Keratinocyte (primary cell): ENCODE measurements at regions not wholly inside any gene's neighbourhood (a gene's known extent, or its start where the extent isn't known, plus 50 kb on each side); places are given as distances from the start of the nearest gene placed in this dataset.

Experiments
- DNase-seq: peaks from one replicate; pipeline ENCODE4 v3.0.0-alpha.2; 2011; ENCODE audit warnings: low read depth, missing footprints, low spot score
- FAIRE-seq: peaks from 2 replicates; lab custom pipeline; 2011; peaks lifted over from hg19 to GRCh38; lab: Jason Lieb, UNC
- H2AFZ ChIP-seq: 2 replicates; pipeline ENCODE4 v1.6.0; 2012; ENCODE audit warnings: low read length, control low read depth, inconsistent platforms; ENCODE audit not compliant: control insufficient read depth
- H3K27ac ChIP-seq: 2 replicates; pipeline ENCODE4 v1.5.1; 2011; ENCODE audit warnings: low read length; ENCODE audit not compliant: control insufficient read depth, insufficient read depth
- H3K27me3 ChIP-seq: 3 replicates; pipeline ENCODE4 v1.6.0; 2011; ENCODE audit warnings: low read length; ENCODE audit not compliant: control insufficient read depth, insufficient read depth; ENCODE audit errors: extremely low read depth
- H3K36me3 ChIP-seq, 2 experiments: 2 replicates in 1 of 2; 3 replicates in 1 of 2; pipeline ENCODE4 v1.5.1; 2011; ENCODE audit warnings: low read length in 2 of 2, mild to moderate bottlenecking in 1 of 2; ENCODE audit not compliant: control insufficient read depth in 2 of 2, insufficient read depth in 2 of 2; ENCODE audit errors: extremely low read depth in 1 of 2
- H3K4me1 ChIP-seq: 3 replicates; pipeline ENCODE4 v1.5.1; 2011; ENCODE audit warnings: low read length; ENCODE audit not compliant: control insufficient read depth, insufficient read depth; ENCODE audit errors: extremely low read depth
- H3K4me2 ChIP-seq: 3 replicates; pipeline ENCODE4 v1.6.0; 2011; ENCODE audit warnings: low read depth, low read length; ENCODE audit not compliant: control insufficient read depth, insufficient read depth; ENCODE audit errors: extremely low read depth
- H3K4me3 ChIP-seq, 3 experiments: fragments of 200-600 bp in 1 of 3; sonication (generic) in 1 of 3; 2 replicates in 2 of 3; 3 replicates in 1 of 3; pipeline ENCODE4 v1.5.1; 2011 to 2016; ENCODE audit warnings: low read length in 3 of 3, mild to moderate bottlenecking in 3 of 3, control low read depth in 2 of 3, inconsistent platforms in 1 of 3, low read depth in 1 of 3, mixed read lengths in 1 of 3, mixed run types in 1 of 3, moderate library complexity in 1 of 3; ENCODE audit not compliant: control insufficient read depth in 2 of 3, insufficient read depth in 2 of 3; ENCODE audit errors: extremely low read depth in 1 of 3
- H3K79me2 ChIP-seq: 2 replicates; pipeline ENCODE4 v1.6.0; 2012; ENCODE audit warnings: low read length; ENCODE audit not compliant: control insufficient read depth, insufficient read depth
- H3K9ac ChIP-seq: 3 replicates; pipeline ENCODE4 v1.6.0; 2011; ENCODE audit warnings: low read length; ENCODE audit not compliant: control insufficient read depth, insufficient read depth; ENCODE audit errors: extremely low read depth
- H3K9me1 ChIP-seq: 3 replicates; pipeline ENCODE4 v1.6.0; 2011; ENCODE audit warnings: low read length; ENCODE audit not compliant: control insufficient read depth, insufficient read depth; ENCODE audit errors: extremely low read depth
- H3K9me3 ChIP-seq: 2 replicates; pipeline ENCODE4 v1.5.1; 2012; ENCODE audit warnings: low read depth, low read length; ENCODE audit not compliant: control insufficient read depth
- H4K20me1 ChIP-seq: 3 replicates; pipeline ENCODE4 v1.6.0; 2011; ENCODE audit warnings: low read length; ENCODE audit not compliant: control insufficient read depth, insufficient read depth; ENCODE audit errors: extremely low read depth
- EZH2 ChIP-seq: IDR thresholded peaks from one replicate; pipeline ENCODE4 v1.6.1; 2012; ENCODE audit warnings: inconsistent platforms, mild to moderate bottlenecking, low read length, moderate library complexity
- dilution Hi-C: fragments of 300-500 bp; cut with MboI; formaldehyde crosslinking; loops from one replicate; pipeline ENCODE4 v1.7.0; 2020; ENCODE audit warnings: low sequenced_read_pairs; ENCODE audit not compliant: extremely low pct_ligation_motif_present
- TF ChIP-seq, protein P1 (sequence below), 3 experiments: IDR thresholded peaks in 1 of 3; conservative IDR thresholded peaks in 1 of 3; optimal IDR thresholded peaks in 1 of 3; 2 replicates in 2 of 3; 3 replicates in 1 of 3; pipeline versions ENCODE3 to v1.5.1; 2011; ENCODE audit warnings: low read length in 3 of 3, mild to moderate bottlenecking in 3 of 3, moderate library complexity in 2 of 3, control low read depth in 1 of 3, inconsistent platforms in 1 of 3; ENCODE audit not compliant: insufficient read depth in 2 of 3; ENCODE audit errors: extremely low read depth in 1 of 3

DNA sequence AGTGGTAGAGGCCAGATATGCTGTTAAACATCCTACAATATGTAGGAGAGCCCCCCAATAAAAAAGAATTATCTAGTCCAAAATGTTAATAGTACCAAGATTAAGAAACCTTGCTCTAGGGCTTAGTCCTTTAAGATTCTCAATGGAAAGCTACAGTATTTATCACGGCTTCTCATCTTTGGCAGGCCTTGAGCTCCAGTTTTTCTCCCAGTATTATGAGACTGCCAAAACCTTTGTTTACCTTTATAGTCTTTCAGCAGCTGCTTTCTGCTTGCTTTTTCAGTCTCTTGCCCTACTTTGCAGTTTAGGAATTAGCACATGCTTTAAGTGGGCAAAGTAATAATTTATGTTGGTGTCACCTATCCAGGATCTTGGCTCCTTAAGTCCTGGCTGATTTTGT lies 59.7 kb downstream of the NHLRC1 start:
- Histone ChIP-seq H3K79me2 (no peaks in the 10 kb centered on the region), H2AFZ (peak overlapping the region; percentile 61)

DNA sequence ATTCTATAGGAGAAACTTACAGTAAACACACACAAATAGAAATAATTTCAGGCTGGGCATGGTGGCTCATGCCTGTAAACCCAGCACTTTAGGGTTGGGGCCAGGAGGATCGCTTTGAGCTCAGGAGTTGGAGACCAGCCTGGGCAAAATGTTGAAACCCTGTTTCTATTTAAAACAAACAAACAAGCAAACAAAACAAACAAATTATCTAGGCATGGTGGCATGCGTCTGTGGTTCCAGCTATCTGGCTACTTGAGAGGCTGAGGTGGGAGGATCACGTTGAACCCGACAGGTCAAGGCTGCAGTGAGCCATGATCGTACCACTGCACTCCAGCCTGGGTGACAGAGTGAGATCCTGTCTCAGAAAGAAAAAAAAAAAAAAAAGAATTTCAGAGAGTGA lies 64.0 kb downstream of the NHLRC1 start:
- no peaks in the 10 kb centered on the region for H4K20me1 ChIP-seq
- no peaks in the 10 kb centered on the region for H3K9me3 ChIP-seq
- dilution Hi-C loops: no loop called here
- H2AFZ ChIP-seq: no peak overlapping the region
- no peak for DNase-seq
- H3K9me1 ChIP-seq: no peaks in the 10 kb centered on the region
- no peak overlapping the region for H3K9ac ChIP-seq
- H3K4me1 ChIP-seq: peaks cover 27% of the 10 kb centered on the region
- H3K79me2 ChIP-seq: no peaks in the 10 kb centered on the region
- no peak overlapping the region for H3K4me3 ChIP-seq
- no peaks in the 10 kb centered on the region for H3K27me3 ChIP-seq
- H3K27ac ChIP-seq: no peak overlapping the region
- FAIRE-seq: no peak
- no peak overlapping the region for H3K4me2 ChIP-seq
- TF ChIP-seq EZH2: no peak
- TF ChIP-seq, protein P1, sequence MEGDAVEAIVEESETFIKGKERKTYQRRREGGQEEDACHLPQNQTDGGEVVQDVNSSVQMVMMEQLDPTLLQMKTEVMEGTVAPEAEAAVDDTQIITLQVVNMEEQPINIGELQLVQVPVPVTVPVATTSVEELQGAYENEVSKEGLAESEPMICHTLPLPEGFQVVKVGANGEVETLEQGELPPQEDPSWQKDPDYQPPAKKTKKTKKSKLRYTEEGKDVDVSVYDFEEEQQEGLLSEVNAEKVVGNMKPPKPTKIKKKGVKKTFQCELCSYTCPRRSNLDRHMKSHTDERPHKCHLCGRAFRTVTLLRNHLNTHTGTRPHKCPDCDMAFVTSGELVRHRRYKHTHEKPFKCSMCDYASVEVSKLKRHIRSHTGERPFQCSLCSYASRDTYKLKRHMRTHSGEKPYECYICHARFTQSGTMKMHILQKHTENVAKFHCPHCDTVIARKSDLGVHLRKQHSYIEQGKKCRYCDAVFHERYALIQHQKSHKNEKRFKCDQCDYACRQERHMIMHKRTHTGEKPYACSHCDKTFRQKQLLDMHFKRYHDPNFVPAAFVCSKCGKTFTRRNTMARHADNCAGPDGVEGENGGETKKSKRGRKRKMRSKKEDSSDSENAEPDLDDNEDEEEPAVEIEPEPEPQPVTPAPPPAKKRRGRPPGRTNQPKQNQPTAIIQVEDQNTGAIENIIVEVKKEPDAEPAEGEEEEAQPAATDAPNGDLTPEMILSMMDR (optimal IDR thresholded peaks at IDR 0.05 in 1 of 3, IDR thresholded peaks at IDR 0.05 in 1 of 3, conservative IDR thresholded peaks at IDR 0.05 in 1 of 3; ENCODE audit: extremely low read depth in 1 of 3, insufficient read depth in 2 of 3, low read length in 3 of 3): no peak
- H3K36me3 ChIP-seq: no peaks in the 10 kb centered on the region

More for the DNA sequence above, 59.7 kb downstream of the NHLRC1 start:
- Histone ChIP-seq H3K27me3 (no peaks in the 10 kb centered on the region), H3K4me1 (no peaks in the 10 kb centered on the region), H3K4me3 (no peak overlapping the region), H3K36me3 (no peaks in the 10 kb centered on the region), H4K20me1 (no peaks in the 10 kb centered on the region), H3K9me3 (no peaks in the 10 kb centered on the region), H3K9ac (no peak overlapping the region), H3K9me1 (no peaks in the 10 kb centered on the region), H3K27ac (no peak overlapping the region), H3K4me2 (no peak overlapping the region)
- dilution Hi-C loops: no loop called here
- DNase-seq: no peak
- TF ChIP-seq, protein P1 (optimal IDR thresholded peaks at IDR 0.05 in 1 of 3, IDR thresholded peaks at IDR 0.05 in 1 of 3, conservative IDR thresholded peaks at IDR 0.05 in 1 of 3; ENCODE audit: extremely low read depth in 1 of 3, insufficient read depth in 2 of 3, low read length in 3 of 3): no peak
- no peak for TF ChIP-seq EZH2
- no peak for FAIRE-seq
